ENCODE measurements at regions not wholly inside any gene's neighbourhood (a gene's known extent, or its start where the extent isn't known, plus 50 kb on each side); places are given as distances from the start of the nearest gene placed in this dataset.

GRCh38 chr2:125983364-125983763 lies 672.6 kb upstream of the GYPC start:
- Histone ChIP-seq H3K4ac (ENCODE audit: low read depth, low read length) (no peak overlapping the region), H4K8ac (ENCODE audit: low read depth in 2 of 2, low read length in 2 of 2) (no peak overlapping the region), H2AFZ (replicated peaks; ENCODE audit: low read length, poor library complexity) (no peak overlapping the region), H2BK15ac (ENCODE audit: low read depth, low read length) (no peak overlapping the region), H3K56ac (ENCODE audit: extremely low read depth, insufficient read depth, low read length) (no peak overlapping the region), H3K79me1 (ENCODE audit: low read depth in 1 of 2, low read length in 2 of 2) (no peaks in the 10 kb centered on the region), H4K20me1 (ENCODE audit: insufficient read depth, low read length) (no peaks in the 10 kb centered on the region), H2BK20ac (ENCODE audit: low read depth, low read length) (no peak overlapping the region), H2AK9ac (replicated peaks; ENCODE audit: low read depth, low read length, poor library complexity) (no peak overlapping the region), H2BK5ac (ENCODE audit: low read depth, low read length, poor library complexity, severe bottlenecking) (no peak overlapping the region), H3K27me3 (ENCODE audit: control insufficient read depth, insufficient read depth, low read length) (no peaks in the 10 kb centered on the region), H3K27ac (ENCODE audit: insufficient read depth, low read length) (no peak overlapping the region), H3K9me1 (ENCODE audit: insufficient read depth, low read length) (no peaks in the 10 kb centered on the region), H3K36me3 (ENCODE audit: control insufficient read depth, insufficient read depth, low read length) (no peaks in the 10 kb centered on the region), H3K9ac (ENCODE audit: low read depth, low read length) (no peak overlapping the region), H2AK5ac (ENCODE audit: low read depth, low read length) (no peak overlapping the region), H2BK120ac (ENCODE audit: low read depth, low read length) (no peak overlapping the region), H3K18ac (ENCODE audit: low read depth, low read length) (no peak overlapping the region), H3K14ac (replicated peaks; ENCODE audit: low read depth, low read length) (no peak overlapping the region), H4K5ac (ENCODE audit: low read depth, low read length) (no peak overlapping the region), H3K4me3 (ENCODE audit: insufficient read depth, low read depth, low read length) (no peak overlapping the region), H3K9me3 (ENCODE audit: control insufficient read depth, insufficient read depth, low read length) (peaks cover 8% of the 10 kb centered on the region; the same call in 1 of the 2 replicates), H3K4me2 (ENCODE audit: low read depth, low read length) (no peak overlapping the region), H4K91ac (ENCODE audit: insufficient read depth, low read depth, low read length) (no peak overlapping the region), H3K4me1 (ENCODE audit: control insufficient read depth, insufficient read depth, low read length) (no peaks in the 10 kb centered on the region), H3K23ac (ENCODE audit: low read depth, low read length) (no peak overlapping the region)
- dilution Hi-C loops (cut with HindIII; ENCODE audit: low sequenced_read_pairs, unreplicated experiment) (no loop called here), intact Hi-C loops (cut with micrococcal nuclease) (no loop called here), in situ Hi-C loops (cut with MboI; ENCODE audit: low sequenced_read_pairs) (no loop called here)
- ChIA-PET CTCF (no interaction called here), POLR2A (ENCODE audit: unreplicated experiment) (no interaction called here)
- 27% methylated on average over 3 of the region's 5 CpGs; no CpG with 5 or more reads in 1 of the 2 experiments for WGBS, 2 experiments (ENCODE audit: extremely low coverage in 2 of 2, insufficient read length in 1 of 2)
- TF ChIP-seq NFE2L2 (IDR thresholded peaks at IDR 0.05; ENCODE audit: low read depth, low read length) (no peak), MXI1 (IDR thresholded peaks at IDR 0.05; ENCODE audit: borderline replicate concordance, low read depth, low read length) (no peak), CEBPB (IDR thresholded peaks at IDR 0.05; ENCODE audit: low read depth, low read length) (no peak), RCOR1 (IDR thresholded peaks at IDR 0.05; ENCODE audit: insufficient replicate concordance, low read length) (no peak), RAD21 (IDR thresholded peaks at IDR 0.05; ENCODE audit: low read length) (no peak), RFX5 (IDR thresholded peaks at IDR 0.05; ENCODE audit: low read depth, low read length) (no peak)
- no TSS peak for BruUV-seq (replicated peaks)
- ATAC-seq (ENCODE audit: low read depth), result no peak
- no peak for DNase-seq

All from IMR-90 (cell line).